ENCODE measurements at regions not wholly inside any gene's neighbourhood (a gene's known extent, or its start where the extent isn't known, plus 50 kb on each side); places are given as distances from the start of the nearest gene placed in this dataset.

DNA sequence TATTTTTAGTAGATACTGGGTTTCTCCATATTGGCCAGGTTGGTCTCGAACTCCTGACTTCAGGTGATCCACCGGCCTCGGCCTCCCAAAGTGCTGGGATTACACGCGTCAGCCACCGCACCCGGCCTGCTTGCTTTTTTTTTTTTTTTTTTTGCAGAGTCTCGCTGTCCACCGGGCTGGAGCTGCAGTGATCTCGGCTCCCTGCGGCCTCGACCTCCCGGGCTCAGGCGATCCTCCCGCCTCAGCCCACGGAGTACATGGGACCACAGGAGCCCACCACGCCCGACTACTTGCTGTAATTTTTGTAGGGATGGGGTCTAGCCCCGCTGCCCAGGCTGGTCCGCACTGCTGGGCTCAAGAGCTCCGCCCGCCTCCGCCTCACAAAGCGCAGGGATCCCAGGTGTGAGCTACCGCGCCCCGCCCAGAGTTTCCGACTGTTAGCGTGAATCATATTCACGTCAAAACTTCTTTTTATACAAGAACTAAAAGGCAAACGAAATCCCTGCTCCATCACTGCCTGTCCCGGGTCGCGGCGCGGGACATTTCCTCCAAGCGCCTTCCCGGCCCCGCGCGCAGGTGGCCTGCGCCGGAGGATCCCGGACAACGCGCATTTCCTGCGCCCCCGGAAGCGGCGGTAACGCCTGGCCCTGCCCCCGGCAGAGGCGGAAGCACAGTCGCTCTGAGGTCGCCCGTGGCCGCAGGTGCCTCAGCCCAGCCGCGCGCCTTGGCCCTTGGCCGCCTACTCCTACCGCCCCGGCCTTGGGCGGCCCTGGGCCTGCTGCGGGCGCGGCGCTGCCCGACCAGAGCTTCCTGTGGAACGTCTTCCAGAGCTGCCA, 50.9 kb upstream of the APOD start:
- DNase-seq: peak; percentile 56 to 64

Data from activated T-cell treated with anti-CD3 and anti-CD28 coated beads, Interleukin-2, amount 50 U/mL, for 48 hours (primary cell).